ENCODE measurements at regions not wholly inside any gene's neighbourhood (a gene's known extent, or its start where the extent isn't known, plus 50 kb on each side); places are given as distances from the start of the nearest gene placed in this dataset.

DNA sequence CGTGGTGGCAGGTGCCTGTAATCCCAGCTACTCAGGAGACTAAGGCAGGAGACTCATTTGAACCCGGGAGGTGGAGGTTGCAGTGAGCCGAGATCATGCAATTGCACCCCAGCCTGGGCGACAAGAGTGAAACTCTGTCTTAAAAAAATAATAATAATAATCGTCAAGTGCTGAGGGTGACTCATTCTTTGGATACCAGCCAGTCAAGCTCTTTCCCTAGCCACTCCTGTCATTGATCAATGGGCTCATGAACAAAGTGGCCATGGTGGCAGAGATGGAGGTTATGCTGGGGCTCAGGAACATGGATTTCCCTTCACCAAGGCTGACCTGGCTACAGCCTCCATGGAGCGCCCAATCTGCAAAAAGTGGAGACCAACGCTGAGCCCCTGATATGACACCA, 94.5 kb upstream of the HAAO start:
- DNase-seq = no peak

GRCh38 chr2:42882756-42883155, 90.4 kb upstream of the HAAO start:
- DNase-seq = no peak

- no peak for DNase-seq
Measured at GRCh38 chr2:42881732-42882131, 89.3 kb upstream of the HAAO start.

- DNase-seq = no peak
Measured at GRCh38 chr2:42880738-42881690, 88.6 kb upstream of the HAAO start.

DNA sequence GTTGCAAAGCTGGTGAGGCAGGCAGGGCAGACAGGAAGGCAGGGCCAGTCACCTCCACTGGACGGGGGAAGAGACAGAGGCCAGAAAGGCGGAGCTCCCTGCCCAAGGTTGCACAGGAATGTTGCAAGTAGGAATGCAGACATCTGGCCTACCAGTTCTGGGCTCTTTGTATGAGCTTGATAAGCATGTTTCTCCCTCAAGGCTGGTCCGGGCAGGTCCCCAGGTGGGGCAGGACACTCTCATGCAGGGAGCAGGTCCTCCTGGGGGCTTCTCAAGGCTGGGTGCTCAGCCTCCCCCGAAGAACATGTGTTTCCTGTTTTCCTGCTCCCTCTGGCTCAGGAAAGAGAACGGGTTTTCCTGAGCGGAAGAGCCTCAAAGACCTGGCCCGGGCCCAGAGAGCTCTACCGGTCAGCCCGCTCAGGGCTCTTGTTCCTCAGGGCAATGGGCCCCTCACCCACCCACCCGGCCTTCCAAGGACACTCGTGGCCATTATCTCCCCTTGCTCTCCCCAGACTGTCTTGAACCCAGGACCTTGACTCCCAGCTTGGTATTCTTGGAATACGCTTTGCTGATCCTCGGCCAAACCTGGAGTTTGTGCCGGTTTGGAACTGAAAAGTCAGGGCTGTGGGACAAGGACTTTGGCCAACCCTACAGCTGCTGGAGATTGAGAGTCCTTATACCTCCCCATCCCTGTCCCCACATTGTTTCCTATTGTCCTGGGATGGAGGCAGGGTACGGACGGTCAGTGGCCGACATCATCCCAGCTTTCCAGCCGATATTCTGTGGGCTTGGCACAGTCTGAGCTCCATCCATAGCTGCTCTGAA, 87.7 kb upstream of the HAAO start:
- DNase-seq = no peak

GRCh38 chr2:42879121-42879705, 86.8 kb upstream of the HAAO start:
- DNase-seq = no peak

DNA sequence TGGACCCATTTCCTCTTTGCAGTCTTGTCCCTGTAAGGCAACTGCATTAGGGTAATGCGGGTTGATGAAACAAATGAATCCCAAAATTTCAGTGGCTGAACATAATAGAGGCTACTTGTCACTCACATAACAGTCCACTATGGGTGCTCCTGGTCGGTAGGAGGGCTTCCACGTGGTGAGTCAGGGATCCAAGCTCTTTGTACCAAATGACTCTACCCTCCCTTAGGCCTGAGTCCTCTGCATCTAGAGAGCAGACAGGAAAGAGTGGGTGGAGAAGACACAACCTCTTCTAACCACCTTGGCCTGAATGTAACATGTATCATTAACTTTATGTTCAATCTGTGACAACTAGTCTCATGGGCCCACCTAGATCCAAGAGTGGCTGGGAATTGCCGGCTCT, 86.2 kb upstream of the HAAO start:
- DNase-seq = no peak

DNA sequence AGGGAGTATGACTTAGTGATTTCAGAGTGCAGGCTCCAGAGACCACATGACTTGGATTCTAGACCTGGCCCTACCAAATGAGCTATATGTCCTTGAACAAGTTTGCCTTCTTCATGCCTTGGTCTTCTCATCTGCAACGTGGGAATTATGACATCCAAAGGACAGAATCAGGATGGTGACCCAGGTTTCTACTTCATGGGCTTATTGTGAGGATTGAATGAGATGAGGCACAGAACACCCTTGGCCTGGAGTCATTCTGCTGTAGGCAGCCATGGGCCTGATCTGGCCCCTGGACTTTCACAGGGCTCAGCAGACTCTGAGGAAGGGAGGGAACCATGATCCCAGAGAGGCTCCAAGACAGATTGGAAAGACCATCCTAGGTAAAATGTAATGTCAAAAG, 85.6 kb upstream of the HAAO start:
- DNase-seq = no peak

GRCh38 chr2:42877511-42877910, 85.1 kb upstream of the HAAO start:
- DNase-seq = no peak

- DNase-seq = no peak
Measured at GRCh38 chr2:42876326-42876751, 84.0 kb upstream of the HAAO start.

- DNase-seq = no peak
Measured at GRCh38 chr2:42875880-42876279, 83.5 kb upstream of the HAAO start.

DNA sequence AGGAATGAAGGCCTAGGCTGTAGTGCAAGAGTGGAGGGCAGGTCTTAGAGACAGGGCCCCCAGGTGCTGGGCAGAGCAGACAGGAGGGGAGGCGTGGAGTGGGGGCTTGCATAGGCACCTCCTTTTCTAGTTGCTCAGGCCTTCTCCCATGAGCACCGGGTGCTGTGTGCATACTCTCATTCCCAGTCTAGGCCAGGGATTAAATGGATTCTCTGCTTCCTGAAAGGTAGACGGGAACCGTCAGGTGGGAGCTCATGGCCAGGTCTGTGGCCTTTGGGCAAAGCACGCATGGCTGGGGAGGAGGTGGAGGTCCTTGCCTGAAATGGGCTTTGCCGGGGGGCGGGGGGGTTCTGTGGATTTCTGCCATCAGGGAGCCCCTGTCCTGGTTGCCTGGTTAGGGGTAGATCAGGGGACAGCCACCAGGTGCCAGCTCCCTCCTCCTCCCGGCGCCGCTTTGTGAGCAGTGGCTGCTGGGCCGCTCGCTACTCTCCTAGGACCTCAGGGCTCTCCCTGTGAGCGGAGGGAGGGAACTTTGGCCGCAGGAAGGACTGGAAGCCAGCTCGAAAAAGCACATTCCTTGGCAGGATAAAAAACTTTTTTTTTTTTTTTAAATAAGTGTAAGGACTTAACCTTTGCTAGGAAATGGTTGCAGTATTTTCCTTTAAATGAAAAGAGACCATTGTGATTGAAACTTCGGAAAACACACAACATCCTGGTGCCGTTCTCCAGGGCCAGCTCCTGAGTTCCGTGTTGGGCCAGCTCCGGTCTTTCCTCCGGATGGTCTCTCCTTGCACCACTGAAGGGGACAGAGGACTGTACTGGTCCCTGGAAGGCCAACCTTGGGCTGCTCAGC, 82.8 kb upstream of the HAAO start:
- DNase-seq = no peak

- no peak for DNase-seq
Measured at GRCh38 chr2:42872721-42873120, 80.3 kb upstream of the HAAO start.

- no peak for DNase-seq
Measured at GRCh38 chr2:42871372-42871771, 79.0 kb upstream of the HAAO start.

- no peak for DNase-seq
Measured at GRCh38 chr2:42868874-42869273, 76.5 kb upstream of the HAAO start.

- no peak for DNase-seq
Measured at GRCh38 chr2:42868096-42868495, 75.7 kb upstream of the HAAO start.

DNA sequence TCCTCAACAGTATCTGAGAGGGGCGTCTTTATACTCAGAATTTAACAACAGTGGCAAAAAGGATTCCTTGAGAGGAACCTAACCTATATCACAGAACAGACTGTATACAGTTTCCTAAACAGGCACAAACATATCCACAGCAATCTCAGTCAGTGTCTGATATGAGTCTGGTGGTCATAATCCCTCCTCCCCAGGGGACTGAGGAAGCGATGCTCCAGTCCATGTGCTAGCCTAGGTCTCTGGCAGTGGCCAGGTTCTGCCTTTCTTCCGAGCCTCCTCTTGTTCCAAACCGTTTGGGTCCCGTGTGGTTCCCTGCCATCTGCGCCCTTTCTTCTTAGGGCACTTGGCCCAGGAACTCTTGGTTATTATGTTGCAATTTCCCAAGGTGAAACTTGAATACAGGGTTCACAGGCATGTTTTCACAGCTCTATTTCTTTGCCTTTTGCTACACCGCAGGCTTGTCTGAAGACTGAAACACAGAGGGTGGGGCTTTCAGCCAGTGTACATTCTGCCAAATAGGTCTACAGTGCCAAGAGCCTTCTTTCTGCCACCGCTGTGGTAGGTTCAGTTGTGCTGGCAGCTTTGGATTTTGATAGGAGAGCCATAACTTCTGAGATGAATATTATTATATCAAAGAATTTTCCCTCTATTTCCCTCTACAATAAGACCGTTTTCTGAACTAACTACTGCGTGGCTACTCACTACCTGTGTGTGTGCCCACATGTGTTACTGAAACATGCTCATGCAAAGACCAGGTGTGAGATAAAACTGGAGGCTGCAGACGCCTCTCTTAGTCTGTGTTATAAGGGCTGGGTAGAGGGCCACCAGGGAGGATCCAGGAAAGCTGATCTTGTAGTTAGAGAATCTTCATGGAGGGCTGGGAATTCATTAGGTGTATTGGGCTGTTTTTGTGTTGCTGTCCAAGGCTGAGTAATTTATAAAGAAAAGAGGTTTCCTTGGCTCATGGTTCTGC, 75.0 kb upstream of the HAAO start:
- no peak for DNase-seq

- DNase-seq = no peak
Measured at GRCh38 chr2:42865884-42866881, 73.8 kb upstream of the HAAO start.

DNA sequence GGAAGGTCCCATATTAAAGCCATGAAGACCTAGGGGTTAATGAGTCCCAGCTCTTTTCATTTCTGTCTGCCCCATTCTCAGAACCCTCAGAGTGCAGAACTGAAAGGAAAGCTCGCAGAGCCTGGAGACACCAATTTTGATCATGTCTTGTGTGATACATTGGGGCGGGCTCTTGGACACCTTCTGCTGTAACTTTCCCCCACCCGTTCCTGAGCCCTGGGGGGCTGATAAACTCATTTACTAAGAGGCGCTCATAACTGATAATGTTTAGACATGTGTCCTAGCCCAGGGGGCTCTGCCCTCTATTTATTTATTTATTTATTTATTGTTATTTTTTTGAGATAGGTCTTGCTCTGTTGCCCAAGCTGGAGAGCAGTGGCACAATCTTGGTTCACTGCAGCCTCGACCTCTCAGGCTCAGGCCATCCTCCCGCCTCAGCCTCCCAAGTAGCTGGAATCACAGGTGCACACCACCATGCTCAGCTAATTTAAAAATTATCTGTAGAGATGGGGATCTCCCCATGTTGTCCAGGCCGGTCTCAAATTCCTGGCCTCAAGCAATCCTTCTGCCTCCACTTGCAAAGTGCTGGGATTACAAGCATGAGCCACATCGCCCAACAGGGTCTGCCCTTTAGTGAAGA, 72.4 kb upstream of the HAAO start:
- no peak for DNase-seq

DNA sequence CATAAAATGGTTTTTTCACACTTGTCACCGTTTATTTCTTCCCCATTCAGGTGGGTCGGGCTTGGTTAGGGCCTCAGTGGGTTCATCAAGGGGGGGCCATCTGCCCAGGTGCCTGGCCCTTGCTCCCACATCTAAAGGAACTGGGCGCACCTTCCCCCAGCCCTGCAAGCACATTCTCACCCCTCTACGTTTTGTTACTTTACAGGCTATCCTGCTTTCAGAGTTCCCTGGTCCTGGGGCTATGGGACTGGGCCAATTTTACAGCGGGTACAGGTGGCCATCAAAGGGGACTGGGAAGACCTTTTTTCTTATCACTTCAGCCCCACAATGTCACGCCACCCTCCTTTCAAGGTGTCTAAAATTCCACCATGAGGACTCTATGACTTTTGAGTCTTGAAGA, 71.8 kb upstream of the HAAO start:
- DNase-seq = no peak
